Astrocyte (in vitro differentiated cells and primary cell): ENCODE measurements at regions not wholly inside any gene's neighbourhood (a gene's known extent, or its start where the extent isn't known, plus 50 kb on each side); places are given as distances from the start of the nearest gene placed in this dataset.

Experiments
- DNase-seq: peaks from one replicate; pipeline ENCODE4 v3.0.0-alpha.2; 2010; ENCODE audit warnings: low read depth
- FAIRE-seq: peaks from 2 replicates; lab custom pipeline; 2011; peaks lifted over from hg19 to GRCh38; lab: Jason Lieb, UNC
- H2AFZ ChIP-seq: 2 replicates; pipeline ENCODE4 v1.6.0; 2012; ENCODE audit warnings: low read depth, low read length, inconsistent platforms
- H3K27ac ChIP-seq: 2 replicates; pipeline ENCODE4 v1.5.1; 2011; ENCODE audit warnings: low read depth, low read length, inconsistent platforms
- H3K27me3 ChIP-seq: 2 replicates; pipeline ENCODE4 v1.6.0; 2011; ENCODE audit warnings: low read length, inconsistent platforms; ENCODE audit not compliant: insufficient read depth
- H3K36me3 ChIP-seq: 2 replicates; pipeline ENCODE4 v1.5.1; 2011; ENCODE audit warnings: low read length, inconsistent platforms; ENCODE audit not compliant: insufficient read depth
- H3K4me1 ChIP-seq: 2 replicates; pipeline ENCODE4 v1.5.1; 2011; ENCODE audit warnings: low read length, inconsistent platforms; ENCODE audit not compliant: insufficient read depth
- H3K4me2 ChIP-seq: 2 replicates; pipeline ENCODE4 v1.6.0; 2012; ENCODE audit warnings: low read length, inconsistent platforms
- H3K4me3 ChIP-seq: 2 replicates; pipeline ENCODE4 v1.5.1; 2011; ENCODE audit warnings: low read depth, mild to moderate bottlenecking, low read length, inconsistent platforms; ENCODE audit not compliant: insufficient read depth
- H3K79me2 ChIP-seq: 2 replicates; pipeline ENCODE4 v1.6.0; 2012; ENCODE audit warnings: mild to moderate bottlenecking, low read length, inconsistent platforms; ENCODE audit not compliant: insufficient read depth
- H3K9ac ChIP-seq: 2 replicates; pipeline ENCODE4 v1.6.0; 2012; ENCODE audit warnings: mild to moderate bottlenecking, low read length, inconsistent platforms
- H3K9me3 ChIP-seq: 2 replicates; pipeline ENCODE4 v1.5.1; 2012; ENCODE audit warnings: low read depth, mild to moderate bottlenecking, low read length, inconsistent platforms; ENCODE audit not compliant: insufficient read depth
- H4K20me1 ChIP-seq: 2 replicates; pipeline ENCODE4 v1.6.0; 2012; ENCODE audit warnings: low read length, inconsistent platforms; ENCODE audit not compliant: insufficient read depth
- H3K27ac Mint-ChIP-seq: one replicate; pipeline ENCODE4 v1.8.0; 2021; ENCODE audit warnings: mild to moderate bottlenecking, mixed read lengths; ENCODE audit not compliant: unreplicated experiment
- H3K27me3 Mint-ChIP-seq: one replicate; pipeline ENCODE4 v1.8.0; 2021; ENCODE audit warnings: low read depth, mixed read lengths; ENCODE audit not compliant: unreplicated experiment
- H3K36me3 Mint-ChIP-seq: one replicate; pipeline ENCODE4 v1.8.0; 2021; ENCODE audit warnings: low read depth, mixed read lengths; ENCODE audit not compliant: unreplicated experiment
- H3K4me1 Mint-ChIP-seq: one replicate; pipeline ENCODE4 v1.8.0; 2021; ENCODE audit warnings: low read depth, mixed read lengths; ENCODE audit not compliant: unreplicated experiment
- H3K4me3 Mint-ChIP-seq: one replicate; pipeline ENCODE4 v1.8.0; 2021; ENCODE audit warnings: mild to moderate bottlenecking, moderate library complexity, mixed read lengths; ENCODE audit not compliant: unreplicated experiment
- H3K9me3 Mint-ChIP-seq: one replicate; pipeline ENCODE4 v1.8.0; 2021; ENCODE audit warnings: mild to moderate bottlenecking, mixed read lengths; ENCODE audit not compliant: unreplicated experiment
- EZH2 ChIP-seq: IDR thresholded peaks from 2 replicates; pipeline ENCODE4 v1.6.1; 2012; ENCODE audit warnings: mild to moderate bottlenecking, low read length, inconsistent platforms; ENCODE audit not compliant: insufficient read depth
- TF ChIP-seq, protein P1 (sequence below): IDR thresholded peaks from 2 replicates; pipeline ENCODE4 v1.5.1; 2011; ENCODE audit warnings: low read depth, mild to moderate bottlenecking, inconsistent platforms, low read length, moderate library complexity; ENCODE audit not compliant: insufficient read depth

DNA sequence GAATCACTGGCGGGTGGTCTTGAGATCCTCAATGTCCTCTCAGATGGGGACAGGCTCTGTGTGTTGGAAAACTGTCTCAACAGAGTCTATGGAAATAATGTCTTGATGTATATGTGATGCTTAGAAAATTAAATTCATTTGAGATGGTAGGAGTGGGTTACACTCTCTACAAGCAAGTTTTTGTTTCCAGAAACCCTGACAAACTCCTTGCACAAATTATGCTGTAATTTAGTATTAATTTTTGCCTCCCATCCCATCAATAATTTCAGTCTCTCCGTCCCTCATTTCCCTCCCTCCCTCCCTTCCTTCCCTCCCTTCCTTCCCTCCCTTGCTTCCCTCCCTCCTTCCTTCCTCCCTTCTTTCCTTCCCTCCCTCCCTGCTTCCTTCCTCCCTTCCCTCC lies 488.0 kb upstream of the C16orf82 start:
- Mint-ChIP-seq H3K4me1 (no peaks in the 10 kb centered on the region), H3K27ac (no peak overlapping the region), H3K36me3 (no peaks in the 10 kb centered on the region), H3K27me3 (peaks cover 7% of the 10 kb centered on the region), H3K4me3 (no peak overlapping the region), H3K9me3 (peaks cover 3% of the 10 kb centered on the region)
- H3K27ac ChIP-seq, result no peak overlapping the region
- no peak overlapping the region for H2AFZ ChIP-seq
- FAIRE-seq, result no peak
- H3K9ac ChIP-seq, result no peak overlapping the region
- H3K27me3 ChIP-seq, result no peaks in the 10 kb centered on the region
- no peak for DNase-seq
- no peaks in the 10 kb centered on the region for H3K4me1 ChIP-seq
- H4K20me1 ChIP-seq, result no peaks in the 10 kb centered on the region
- no peaks in the 10 kb centered on the region for H3K36me3 ChIP-seq
- H3K4me2 ChIP-seq, result no peak overlapping the region
- no peaks in the 10 kb centered on the region for H3K79me2 ChIP-seq
- H3K9me3 ChIP-seq, result no peaks in the 10 kb centered on the region
- H3K4me3 ChIP-seq, result no peak overlapping the region
- TF ChIP-seq, protein P1, sequence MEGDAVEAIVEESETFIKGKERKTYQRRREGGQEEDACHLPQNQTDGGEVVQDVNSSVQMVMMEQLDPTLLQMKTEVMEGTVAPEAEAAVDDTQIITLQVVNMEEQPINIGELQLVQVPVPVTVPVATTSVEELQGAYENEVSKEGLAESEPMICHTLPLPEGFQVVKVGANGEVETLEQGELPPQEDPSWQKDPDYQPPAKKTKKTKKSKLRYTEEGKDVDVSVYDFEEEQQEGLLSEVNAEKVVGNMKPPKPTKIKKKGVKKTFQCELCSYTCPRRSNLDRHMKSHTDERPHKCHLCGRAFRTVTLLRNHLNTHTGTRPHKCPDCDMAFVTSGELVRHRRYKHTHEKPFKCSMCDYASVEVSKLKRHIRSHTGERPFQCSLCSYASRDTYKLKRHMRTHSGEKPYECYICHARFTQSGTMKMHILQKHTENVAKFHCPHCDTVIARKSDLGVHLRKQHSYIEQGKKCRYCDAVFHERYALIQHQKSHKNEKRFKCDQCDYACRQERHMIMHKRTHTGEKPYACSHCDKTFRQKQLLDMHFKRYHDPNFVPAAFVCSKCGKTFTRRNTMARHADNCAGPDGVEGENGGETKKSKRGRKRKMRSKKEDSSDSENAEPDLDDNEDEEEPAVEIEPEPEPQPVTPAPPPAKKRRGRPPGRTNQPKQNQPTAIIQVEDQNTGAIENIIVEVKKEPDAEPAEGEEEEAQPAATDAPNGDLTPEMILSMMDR, result no peak
- TF ChIP-seq EZH2, result no peak

DNA sequence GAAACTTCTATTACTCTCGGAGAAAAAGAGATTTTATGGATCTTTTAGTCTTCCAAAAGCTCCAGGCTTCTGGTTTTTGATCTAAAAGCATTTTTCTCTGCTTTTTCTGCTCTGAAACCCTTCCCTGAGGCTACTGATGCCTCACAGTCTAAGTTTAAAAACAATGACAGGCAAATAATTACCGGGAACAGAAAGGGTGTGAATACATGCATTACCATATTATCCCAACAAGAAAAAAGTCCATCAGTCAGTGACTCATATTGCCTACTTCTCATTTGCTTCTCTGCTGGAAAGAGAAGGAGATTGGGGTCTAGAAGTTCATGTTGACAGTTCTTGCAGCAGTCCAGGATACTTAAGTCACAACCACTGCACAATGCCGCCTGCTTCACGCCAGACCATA lies 482.9 kb upstream of the C16orf82 start:
- H3K27ac Mint-ChIP-seq, result no peak overlapping the region
- peaks cover 3% of the 10 kb centered on the region for H3K27me3 Mint-ChIP-seq
- no peaks in the 10 kb centered on the region for H3K4me1 Mint-ChIP-seq
- DNase-seq (no peak), FAIRE-seq (no peak)
- no peak overlapping the region for H3K4me2 ChIP-seq
- no peaks in the 10 kb centered on the region for H4K20me1 ChIP-seq
- H2AFZ ChIP-seq, result no peak overlapping the region
- H3K27ac ChIP-seq, result no peak overlapping the region
- no peaks in the 10 kb centered on the region for H3K36me3 ChIP-seq
- no peak overlapping the region for H3K4me3 ChIP-seq
- H3K9ac ChIP-seq, result no peak overlapping the region
- no peak overlapping the region for H3K4me3 Mint-ChIP-seq
- H3K36me3 Mint-ChIP-seq, result no peaks in the 10 kb centered on the region
- no peaks in the 10 kb centered on the region for H3K9me3 Mint-ChIP-seq
- peaks cover 2% of the 10 kb centered on the region for H3K9me3 ChIP-seq
- H3K4me1 ChIP-seq, result no peaks in the 10 kb centered on the region
- no peaks in the 10 kb centered on the region for H3K79me2 ChIP-seq
- no peaks in the 10 kb centered on the region for H3K27me3 ChIP-seq
- no peak for TF ChIP-seq EZH2
- TF ChIP-seq, protein P1, result no peak

DNA sequence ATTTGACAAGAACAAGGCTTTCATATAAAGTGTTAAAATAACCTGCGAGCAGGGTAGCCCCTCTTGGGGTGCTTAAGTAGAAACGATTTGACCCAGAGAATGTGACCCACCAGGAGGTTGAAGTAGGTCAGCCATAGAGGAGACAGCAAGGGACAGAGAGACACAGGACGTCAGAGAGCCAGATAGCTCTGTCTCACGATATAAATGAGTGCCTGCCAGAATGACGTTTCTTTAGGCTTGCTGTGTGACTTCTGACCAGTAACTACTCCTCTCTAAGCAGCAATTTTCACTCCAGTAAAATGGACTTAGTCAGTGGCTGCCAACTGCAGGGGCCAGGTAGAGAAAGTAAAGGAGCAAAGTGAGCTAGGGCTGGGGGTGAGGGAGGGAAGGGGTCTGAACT lies 473.0 kb upstream of the C16orf82 start:
- TF ChIP-seq, protein P1, result no peak
- TF ChIP-seq EZH2, result no peak
- Histone ChIP-seq H3K9me3 (no peaks in the 10 kb centered on the region), H3K36me3 (no peaks in the 10 kb centered on the region), H3K27ac (no peak overlapping the region), H3K9ac (no peak overlapping the region), H4K20me1 (no peaks in the 10 kb centered on the region), H3K79me2 (no peaks in the 10 kb centered on the region), H3K4me1 (no peaks in the 10 kb centered on the region), H2AFZ (no peak overlapping the region), H3K4me3 (no peak overlapping the region), H3K27me3 (no peaks in the 10 kb centered on the region), H3K4me2 (no peak overlapping the region)
- no peak overlapping the region for H3K4me3 Mint-ChIP-seq
- H3K27ac Mint-ChIP-seq, result no peak overlapping the region
- FAIRE-seq (no peak), DNase-seq (no peak)
- peaks cover 2% of the 10 kb centered on the region for H3K27me3 Mint-ChIP-seq
- no peaks in the 10 kb centered on the region for H3K4me1 Mint-ChIP-seq
- H3K9me3 Mint-ChIP-seq, result peaks cover 9% of the 10 kb centered on the region
- H3K36me3 Mint-ChIP-seq, result no peaks in the 10 kb centered on the region
